Spleen (tissue), 11 donors: ENCODE measurements at regions not wholly inside any gene's neighbourhood (a gene's known extent, or its start where the extent isn't known, plus 50 kb on each side); places are given as distances from the start of the nearest gene placed in this dataset.

Source experiments
- DNase-seq: peaks from one replicate; pipeline ENCODE4 v3.0.0-alpha.2; 2020
- H3K27ac ChIP-seq, 8 donors: fragments of 200-600 bp; sonication (generic) in 7 of 8; 1 replicate in 4 of 8; 2 replicates in 4 of 8; pipeline versions ENCODE4 v1.5.0 to v1.8.0; 2016 to 2021; ENCODE audit warnings: inconsistent platforms in 4 of 8, mild to moderate bottlenecking in 4 of 8, moderate library complexity in 1 of 8
- H3K27me3 ChIP-seq, 7 donors: fragments of 200-600 bp; sonication (generic) in 6 of 7; replicated peaks in 1 of 7; 1 replicate in 4 of 7; 2 replicates in 3 of 7; pipeline versions ENCODE4 v1.5.0 to v1.8.0; 2016 to 2021; ENCODE audit warnings: inconsistent platforms in 3 of 7, mild to moderate bottlenecking in 1 of 7
- H3K36me3 ChIP-seq, 6 donors: fragments of 200-600 bp; sonication (generic) in 5 of 6; 1 replicate in 4 of 6; 2 replicates in 2 of 6; pipeline versions ENCODE4 v1.5.0 to v1.8.0; 2016 to 2021; ENCODE audit warnings: inconsistent platforms in 2 of 6
- H3K4me1 ChIP-seq, 6 donors: fragments of 200-600 bp; sonication (generic) in 5 of 6; 1 replicate in 3 of 6; 2 replicates in 3 of 6; pipeline versions ENCODE4 v1.5.0 to v1.8.0; 2016 to 2021; ENCODE audit warnings: inconsistent platforms in 3 of 6
- H3K4me3 ChIP-seq, 8 donors: fragments of 200-600 bp; sonication (generic) in 7 of 8; 1 replicate in 4 of 8; 2 replicates in 4 of 8; pipeline versions ENCODE4 v1.5.0 to v1.8.0; 2016 to 2021; ENCODE audit warnings: inconsistent platforms in 4 of 8, mild to moderate bottlenecking in 4 of 8, moderate library complexity in 2 of 8
- H3K9me3 ChIP-seq, 8 donors: fragments of 200-600 bp; sonication (generic) in 7 of 8; 1 replicate in 4 of 8; 2 replicates in 4 of 8; pipeline versions ENCODE4 v1.5.0 to v1.8.0; 2016 to 2021; ENCODE audit warnings: inconsistent platforms in 4 of 8
- CTCF ChIP-seq, 11 experiments: fragments of 200-600 bp in 7 of 11; fragments of 450-650 bp in 4 of 11; sonication (generic) in 4 of 11; IDR thresholded peaks in 8 of 11; conservative IDR thresholded peaks in 3 of 11; 1 replicate in 7 of 11; 2 replicates in 4 of 11; pipeline versions ENCODE4 v1.4.0 to v1.8.0; 2016 to 2021; ENCODE audit warnings: antibody characterized with exemption in 11 of 11, inconsistent platforms in 4 of 11, mild to moderate bottlenecking in 1 of 11
- POLR2A ChIP-seq, 3 donors: fragments of 450-650 bp; IDR thresholded peaks; one replicate each; pipeline ENCODE4 v1.5.1; 2017; ENCODE audit warnings: antibody characterized with exemption in 3 of 3, mild to moderate bottlenecking in 1 of 3
- POLR2AphosphoS5 ChIP-seq, 3 donors: sonication (generic); formaldehyde crosslinking; IDR thresholded peaks; one replicate each; pipeline ENCODE4 v1.5.1; 2017; ENCODE audit warnings: antibody characterized with exemption in 3 of 3
- WGBS, 5 donors: extraction: QIAGEN DNeasy Blood & Tissue Kit in 3 of 5; methylation state at CpG; one replicate each; pipeline versions ENCODE4 v1.1.5 to v1.1.7; 2013 to 2018; 5-methylcytosine and 5-hydroxymethylcytosine counted together
- intact Hi-C: fragments of 100-400 bp; cut with DNase I; formaldehyde crosslinking; loops from one replicate; pipeline ENCODE4 v1.15.0; 2023; ENCODE audit warnings: low total_unique reads
- donor health status: healthy with polysubstance abuse.
- donor health status: DM: no; HTN: no; CAD: no; lungs with moderate emphysema.
- donor health status: DM: no; HTN: no; CAD: no.
- donor health status: Bipolar disorder and iron deficiency.
- donor health status: healthy.
- donor health status: DM: no; HTN: no; CAD: no.
- donor health status: DM: yes; HTN: yes; CAD: no.

- TF ChIP-seq POLR2AphosphoS5 (IDR thresholded peaks at IDR 0.05) (no peak), POLR2A (IDR thresholded peaks at IDR 0.05) (no peak), CTCF (IDR thresholded peaks at IDR 0.05 in 8 of 11, conservative IDR thresholded peaks at IDR 0.05 in 3 of 11) (no peak)
- Histone ChIP-seq H3K36me3 (no peaks in the 10 kb centered on the region), H3K27ac (no peak overlapping the region), H3K4me1 (no peaks in the 10 kb centered on the region), H3K27me3 (no peaks in the 10 kb centered on the region), H3K4me3 (no peak overlapping the region), H3K9me3 (no peaks in the 10 kb centered on the region)
- intact Hi-C loops = no loop called here
- WGBS, 5 donors = 32 to 57% (median 41%) methylated on average over 2 of the region's 2 CpGs
- DNase-seq = no peak
Observed at GRCh38 chr13:31653730-31654129, 85.6 kb upstream of the RXFP2 start.

GRCh38 chr13:31663880-31664585 lies 75.3 kb upstream of the RXFP2 start:
- Histone ChIP-seq H3K4me1 (no peaks in the 10 kb centered on the region), H3K27me3 (no peaks in the 10 kb centered on the region), H3K36me3 (no peaks in the 10 kb centered on the region), H3K9me3 (peaks cover 0 to 21% (median 0%) of the 10 kb centered on the region in 8 donors), H3K27ac (no peak overlapping the region), H3K4me3 (no peak overlapping the region)
- 33 to 61% (median 46%) methylated on average over 1 of the region's 1 CpG for WGBS, 5 donors
- DNase-seq = no peak
- TF ChIP-seq POLR2AphosphoS5 (IDR thresholded peaks at IDR 0.05) (no peak), POLR2A (IDR thresholded peaks at IDR 0.05) (no peak), CTCF (IDR thresholded peaks at IDR 0.05 in 8 of 11, conservative IDR thresholded peaks at IDR 0.05 in 3 of 11) (no peak)
- intact Hi-C loops = no loop called here

GRCh38 chr13:31670831-31671617 lies 68.3 kb upstream of the RXFP2 start:
- Histone ChIP-seq H3K27ac (peak overlapping the region in 1 of 8 donors; percentile 8), H3K36me3 (no peaks in the 10 kb centered on the region), H3K9me3 (peaks cover 0 to 8% (median 0%) of the 10 kb centered on the region in 8 donors), H3K4me3 (no peak overlapping the region), H3K27me3 (no peaks in the 10 kb centered on the region), H3K4me1 (no peaks in the 10 kb centered on the region)
- 77 to 90% (median 90%) methylated on average over 1 of the region's 1 CpG for WGBS, 5 donors
- intact Hi-C loops = no loop called here
- TF ChIP-seq POLR2A (IDR thresholded peaks at IDR 0.05) (no peak), POLR2AphosphoS5 (IDR thresholded peaks at IDR 0.05) (no peak), CTCF (IDR thresholded peaks at IDR 0.05 in 8 of 11, conservative IDR thresholded peaks at IDR 0.05 in 3 of 11) (no peak)
- no peak for DNase-seq

GRCh38 chr13:31674051-31674450 lies 65.3 kb upstream of the RXFP2 start:
- no peaks in the 10 kb centered on the region for H3K4me1 ChIP-seq
- WGBS, 5 donors = 61 to 84% (median 75%) methylated on average over 1 of the region's 1 CpG
- no peaks in the 10 kb centered on the region for H3K27me3 ChIP-seq
- H3K27ac ChIP-seq = no peak overlapping the region
- TF ChIP-seq POLR2AphosphoS5 (IDR thresholded peaks at IDR 0.05) = no peak
- intact Hi-C loops = no loop called here
- peaks cover 0 to 9% (median 0%) of the 10 kb centered on the region in 8 donors for H3K9me3 ChIP-seq
- DNase-seq = no peak
- no peaks in the 10 kb centered on the region for H3K36me3 ChIP-seq
- no peak overlapping the region for H3K4me3 ChIP-seq
